ENCODE measurements at regions not wholly inside any gene's neighbourhood (a gene's known extent, or its start where the extent isn't known, plus 50 kb on each side); places are given as distances from the start of the nearest gene placed in this dataset.
"Not testable (repeated sequence)": the region's sequence is repeated elsewhere in the genome, so short reads cannot be mapped to it uniquely, and the experiment has no call there.

GRCh38 chr2:106258859-106259258 lies 64.8 kb upstream of the UXS1 start:
- DNase-seq, result not testable (repeated sequence)

DNA sequence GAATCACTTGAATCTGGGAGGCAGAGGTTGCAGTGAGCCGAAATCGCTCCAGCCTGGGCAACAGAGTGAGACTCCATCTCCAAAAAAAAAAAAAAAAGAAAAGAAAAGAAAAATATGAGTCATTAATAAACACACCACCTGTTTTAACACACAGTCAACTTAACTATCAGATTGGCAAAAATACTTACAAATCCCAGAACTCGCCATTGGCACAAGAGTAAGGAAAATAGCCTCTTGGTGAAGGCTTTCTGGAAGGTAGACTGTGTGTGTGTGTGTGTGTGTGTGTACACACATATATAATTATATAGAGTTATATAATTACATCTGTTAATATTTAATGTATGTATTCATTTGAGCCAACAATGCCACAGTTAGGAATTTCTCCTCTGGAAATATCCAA lies 63.7 kb upstream of the UXS1 start:
- no peak for DNase-seq

DNA sequence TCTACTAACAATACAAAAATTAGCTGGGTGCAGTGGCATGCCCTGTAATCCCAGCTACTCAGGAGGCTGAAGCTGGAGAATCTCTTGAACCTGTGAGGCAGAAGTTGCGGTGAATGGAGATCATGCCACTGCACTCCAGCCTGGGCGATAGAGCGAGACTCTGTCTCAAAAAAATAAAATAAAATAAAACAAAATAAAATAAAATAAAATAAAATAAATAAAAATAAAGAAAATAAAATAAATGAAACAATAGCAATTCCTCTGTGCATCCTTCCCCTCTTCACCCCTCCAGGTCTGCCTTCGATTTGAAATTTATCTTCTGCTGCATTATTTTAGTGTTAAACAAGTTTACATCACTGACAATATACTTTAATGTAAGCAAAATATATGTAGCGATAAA lies 63.0 kb upstream of the UXS1 start:
- no peak for DNase-seq

GRCh38 chr2:106249157-106249828 lies 55.2 kb upstream of the UXS1 start:
- not testable (repeated sequence) for DNase-seq

GRCh38 chr2:106248548-106249151 lies 54.5 kb upstream of the UXS1 start:
- not testable (repeated sequence) for DNase-seq
